H1 (cell line): ENCODE measurements at regions not wholly inside any gene's neighbourhood (a gene's known extent, or its start where the extent isn't known, plus 50 kb on each side); places are given as distances from the start of the nearest gene placed in this dataset.

Source experiments
- CHD1 ChIP-seq: IDR thresholded peaks from 2 replicates; pipeline ENCODE4 v1.6.1; 2012; ENCODE audit warnings: low read depth, low read length, improper control_type of control experiment
- CHD7 ChIP-seq: fragments of 300-600 bp; sonication (generic); IDR thresholded peaks from 2 replicates; pipeline ENCODE4 v1.7.1; 2012; ENCODE audit warnings: low read length, moderate library complexity, mild to moderate bottlenecking, inconsistent platforms; ENCODE audit not compliant: insufficient replicate concordance
- FOSL1 ChIP-seq: IDR thresholded peaks from 2 replicates; pipeline ENCODE4 v1.6.1; 2011; ENCODE audit warnings: mild to moderate bottlenecking, low read depth, low read length, moderate library complexity; ENCODE audit not compliant: insufficient read depth

DNA sequence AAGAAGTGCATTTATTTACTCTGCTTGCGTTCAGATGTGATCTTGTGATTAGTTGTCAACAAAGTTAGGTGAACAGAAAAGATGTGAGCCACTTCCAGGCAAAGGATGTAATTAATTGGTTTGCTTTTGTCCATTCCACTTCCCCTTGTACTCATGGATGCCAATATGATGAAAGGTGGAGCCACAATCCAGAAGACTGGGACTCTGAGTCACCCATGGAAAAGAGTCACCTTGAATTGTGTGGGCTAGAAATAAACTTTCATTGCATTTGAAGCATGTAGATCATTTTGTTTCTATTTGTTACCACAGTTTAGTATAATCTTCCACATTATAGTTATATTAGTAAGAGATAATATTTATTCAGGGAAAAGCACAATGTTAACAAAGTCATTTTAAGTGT lies 684.2 kb downstream of the LTN1 start (continued):
- TF ChIP-seq CHD7, result no peak
- TF ChIP-seq FOSL1, result no peak
- TF ChIP-seq CHD1, result no peak
- TF ChIP-seq, all 59 proteins: peak for 0
